ENCODE measurements at regions not wholly inside any gene's neighbourhood (a gene's known extent, or its start where the extent isn't known, plus 50 kb on each side); places are given as distances from the start of the nearest gene placed in this dataset.
A peak's percentile ranks its signal among the peaks of the same experiment; 100 is the strongest.
"Not testable (repeated sequence)": the region's sequence is repeated elsewhere in the genome, so short reads cannot be mapped to it uniquely, and the experiment has no call there.

DNA sequence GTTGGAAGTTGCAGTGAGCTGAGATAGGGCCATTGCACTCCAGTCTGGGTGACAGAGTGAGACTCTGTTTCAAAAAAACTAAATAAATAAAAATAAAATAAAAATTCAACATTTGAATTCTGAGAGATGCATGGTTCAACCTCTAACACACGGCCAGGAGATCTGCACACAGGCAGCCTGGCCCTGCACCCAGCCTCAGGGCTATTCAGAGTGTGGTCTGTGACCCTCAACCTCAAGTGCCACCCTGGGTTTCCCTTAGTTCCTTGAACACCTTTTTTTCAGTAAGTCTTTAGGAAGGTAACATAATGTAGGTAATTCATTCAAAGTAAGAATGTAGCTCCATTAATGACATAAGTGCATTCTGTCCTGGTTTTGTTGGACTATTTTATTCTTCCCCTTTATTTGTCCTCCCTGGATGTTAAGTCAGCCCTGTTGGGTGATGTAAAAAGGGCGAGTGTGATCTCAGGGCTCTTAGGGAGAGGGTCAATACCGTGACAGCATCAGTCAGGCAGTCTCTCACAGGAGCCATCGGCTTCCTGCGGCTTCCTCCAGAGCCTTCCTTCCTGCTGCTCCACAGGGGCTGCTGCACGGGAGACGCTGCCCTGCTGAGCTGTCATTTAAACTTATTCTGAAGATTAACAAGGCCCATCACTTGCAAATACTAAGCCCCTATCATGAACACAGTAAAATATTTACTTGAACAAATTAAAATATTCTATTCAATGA lies 139.8 kb downstream of the SPATA31A6 start:
- DNase-seq; intact Hi-C loops (cut with DNase I): not testable (repeated sequence)

DNA sequence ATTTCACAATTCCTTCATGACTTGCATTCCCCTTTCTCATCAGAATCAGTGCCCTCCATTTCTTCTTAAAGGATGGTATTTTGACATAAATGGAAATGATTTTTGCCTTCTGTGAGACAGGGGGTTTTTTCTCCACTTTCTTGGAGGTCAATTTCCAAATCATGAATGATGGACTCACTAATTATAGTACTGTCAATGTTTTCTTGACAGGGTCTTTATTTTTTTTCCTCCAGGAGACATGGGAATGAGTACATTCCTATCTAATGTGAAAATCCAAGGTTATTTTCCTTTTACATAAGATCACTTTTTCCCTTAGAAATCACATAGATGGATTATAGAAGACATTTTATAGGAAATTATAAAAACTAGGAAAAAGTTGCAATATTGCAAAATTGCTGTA lies 141.7 kb downstream of the SPATA31A6 start:
- DNase-seq; intact Hi-C loops (cut with DNase I): not testable (repeated sequence)

GRCh38 chr9:42325561-42325960 lies 142.1 kb downstream of the SPATA31A6 start:
- DNase-seq; intact Hi-C loops (cut with DNase I): not testable (repeated sequence)

DNA sequence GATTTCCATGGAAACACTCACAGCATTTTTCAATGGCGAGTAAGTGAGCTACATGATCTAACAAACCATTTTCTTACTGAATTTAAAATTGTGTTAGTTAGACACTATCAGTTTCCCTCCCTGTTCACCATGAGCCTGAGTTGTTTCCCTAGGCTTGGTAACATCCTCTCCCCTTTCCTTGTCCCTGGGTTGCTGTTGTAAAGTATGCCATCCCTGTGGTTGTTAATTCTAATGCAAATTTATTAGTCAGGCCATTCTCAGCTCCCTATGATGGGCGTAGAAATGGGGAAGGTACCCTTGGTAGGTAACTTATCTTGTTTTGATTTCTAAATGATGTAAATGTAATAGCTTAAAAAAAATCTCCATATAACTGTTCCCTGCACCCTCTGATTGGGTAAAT lies 143.0 kb downstream of the SPATA31A6 start:
- DNase-seq; intact Hi-C loops (cut with DNase I): not testable (repeated sequence)

DNA sequence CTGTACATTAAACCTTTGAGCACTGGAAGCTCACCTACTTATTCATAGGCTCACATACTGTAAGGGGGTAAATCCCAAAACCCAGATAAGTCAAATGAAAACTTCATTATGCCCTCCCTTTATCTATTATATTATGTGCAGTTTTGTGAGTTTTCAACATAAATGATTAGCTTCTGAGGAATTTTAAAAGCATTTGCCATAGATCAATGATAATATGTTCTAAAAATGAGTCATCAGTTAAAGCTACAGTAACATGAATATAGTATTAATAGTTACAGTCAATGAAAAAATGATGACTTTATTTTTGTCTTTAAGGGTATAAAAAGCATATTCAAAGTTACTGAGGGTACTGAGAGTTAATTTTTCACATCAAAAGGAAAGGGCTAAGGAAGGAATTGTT lies 151.9 kb downstream of the SPATA31A6 start:
- DNase-seq; intact Hi-C loops (cut with DNase I): not testable (repeated sequence)

DNA sequence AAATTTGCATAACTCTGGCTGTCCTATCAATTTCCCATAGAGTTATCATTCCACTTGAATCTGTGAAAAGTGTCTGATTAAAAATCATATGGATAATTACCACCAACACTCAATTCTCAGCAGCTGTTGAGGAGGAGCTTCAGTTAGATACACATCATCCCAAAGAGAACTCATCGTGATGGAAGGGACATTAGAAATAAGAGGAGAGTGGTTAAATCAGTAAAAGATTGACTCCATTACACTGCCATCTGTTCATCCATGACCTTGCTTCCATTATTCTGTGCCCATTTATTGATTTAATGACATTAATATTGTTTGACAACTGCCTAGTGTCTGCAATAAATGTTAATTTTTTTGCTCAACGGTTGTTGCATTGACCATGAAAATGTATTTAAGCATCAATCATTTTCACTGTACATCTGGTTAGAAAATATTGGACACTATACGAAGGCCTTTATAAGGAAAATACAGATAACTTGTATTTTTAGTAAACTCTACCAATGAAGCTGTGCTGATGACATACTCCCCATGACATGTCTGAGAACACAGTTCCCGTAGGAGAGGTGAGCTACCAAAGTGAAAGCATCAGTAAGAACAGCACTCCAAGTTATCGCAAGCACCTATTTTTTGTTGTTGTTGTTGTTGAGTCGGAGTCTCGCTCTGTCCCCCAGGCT lies 152.7 kb downstream of the SPATA31A6 start:
- DNase-seq; intact Hi-C loops (cut with DNase I): not testable (repeated sequence)

DNA sequence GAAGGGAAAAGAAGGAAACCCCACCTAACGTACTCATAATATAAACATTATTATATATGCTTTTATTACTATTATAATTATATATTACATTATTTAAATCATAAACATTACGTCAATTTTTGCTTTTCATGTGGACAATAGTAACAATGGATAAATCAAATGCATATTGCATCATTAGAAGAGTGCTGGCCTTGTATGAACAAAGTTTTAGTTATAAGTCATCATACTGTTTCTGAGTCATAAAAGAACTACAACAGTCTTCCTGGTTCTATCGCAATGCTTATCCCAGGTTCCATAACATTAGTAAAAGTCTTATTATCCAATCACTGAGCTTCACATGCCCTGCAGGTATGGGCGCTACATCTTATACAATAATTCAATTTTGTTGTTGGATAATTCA lies 154.8 kb downstream of the SPATA31A6 start:
- DNase-seq; intact Hi-C loops (cut with DNase I): not testable (repeated sequence)

- DNase-seq; intact Hi-C loops (cut with DNase I): not testable (repeated sequence)
Observed at GRCh38 chr9:42339671-42340434, 156.4 kb downstream of the SPATA31A6 start.

DNA sequence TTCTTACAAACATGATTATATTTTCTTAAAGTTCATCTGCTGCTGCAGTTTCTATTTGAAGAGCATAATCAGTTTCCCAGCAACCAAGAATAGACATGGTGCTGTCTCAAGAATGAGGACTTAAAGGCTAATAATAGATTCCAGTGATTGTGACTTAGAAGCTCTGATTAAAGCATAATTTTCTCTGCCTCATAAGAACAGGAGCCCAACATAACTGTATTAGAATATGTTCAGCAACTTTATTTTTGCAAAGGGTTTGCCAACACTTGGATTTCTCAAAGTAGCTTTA lies 156.9 kb downstream of the SPATA31A6 start:
- peak in 1 of 42 donors; percentile 23 for DNase-seq
- intact Hi-C loops (cut with DNase I), result not testable (repeated sequence)

- intact Hi-C loops (cut with DNase I); DNase-seq: not testable (repeated sequence)
Observed at GRCh38 chr9:42341860-42342259, 158.4 kb downstream of the SPATA31A6 start.

DNA sequence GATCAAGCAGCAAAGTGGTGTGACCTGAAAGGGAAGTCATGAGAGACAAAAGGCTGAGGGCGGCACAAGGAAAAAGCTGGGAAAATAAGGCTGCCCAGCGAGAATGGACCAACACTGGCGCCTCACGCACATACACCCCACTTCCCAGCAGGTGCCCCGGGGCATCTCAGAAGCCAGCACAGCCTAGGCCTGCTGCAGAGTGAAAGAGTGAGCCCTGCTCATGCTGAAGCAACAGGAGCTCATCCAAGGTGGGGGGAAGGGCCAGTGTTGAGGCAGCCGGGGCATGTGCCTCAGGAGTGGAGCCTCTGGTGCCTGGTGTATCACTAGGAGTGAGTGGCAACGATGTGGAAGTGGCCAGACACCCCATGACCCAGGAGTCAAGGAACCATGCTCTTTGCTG lies 158.8 kb downstream of the SPATA31A6 start:
- DNase-seq; intact Hi-C loops (cut with DNase I): not testable (repeated sequence)

GRCh38 chr9:42344508-42344907 lies 161.0 kb downstream of the SPATA31A6 start:
- DNase-seq; intact Hi-C loops (cut with DNase I): not testable (repeated sequence)

GRCh38 chr9:42346916-42347315 lies 163.5 kb downstream of the SPATA31A6 start:
- intact Hi-C loops (cut with DNase I); DNase-seq: not testable (repeated sequence)

- DNase-seq; intact Hi-C loops (cut with DNase I): not testable (repeated sequence)
Observed at GRCh38 chr9:42349181-42349580, 165.7 kb downstream of the SPATA31A6 start.

GRCh38 chr9:42350412-42350811 lies 167.0 kb downstream of the SPATA31A6 start:
- intact Hi-C loops (cut with DNase I); DNase-seq: not testable (repeated sequence)

GRCh38 chr9:42357604-42358373 lies 174.3 kb downstream of the SPATA31A6 start:
- intact Hi-C loops (cut with DNase I); DNase-seq: not testable (repeated sequence)

- intact Hi-C loops (cut with DNase I); DNase-seq: not testable (repeated sequence)
Observed at GRCh38 chr9:42358626-42359247, 175.3 kb downstream of the SPATA31A6 start.

DNA sequence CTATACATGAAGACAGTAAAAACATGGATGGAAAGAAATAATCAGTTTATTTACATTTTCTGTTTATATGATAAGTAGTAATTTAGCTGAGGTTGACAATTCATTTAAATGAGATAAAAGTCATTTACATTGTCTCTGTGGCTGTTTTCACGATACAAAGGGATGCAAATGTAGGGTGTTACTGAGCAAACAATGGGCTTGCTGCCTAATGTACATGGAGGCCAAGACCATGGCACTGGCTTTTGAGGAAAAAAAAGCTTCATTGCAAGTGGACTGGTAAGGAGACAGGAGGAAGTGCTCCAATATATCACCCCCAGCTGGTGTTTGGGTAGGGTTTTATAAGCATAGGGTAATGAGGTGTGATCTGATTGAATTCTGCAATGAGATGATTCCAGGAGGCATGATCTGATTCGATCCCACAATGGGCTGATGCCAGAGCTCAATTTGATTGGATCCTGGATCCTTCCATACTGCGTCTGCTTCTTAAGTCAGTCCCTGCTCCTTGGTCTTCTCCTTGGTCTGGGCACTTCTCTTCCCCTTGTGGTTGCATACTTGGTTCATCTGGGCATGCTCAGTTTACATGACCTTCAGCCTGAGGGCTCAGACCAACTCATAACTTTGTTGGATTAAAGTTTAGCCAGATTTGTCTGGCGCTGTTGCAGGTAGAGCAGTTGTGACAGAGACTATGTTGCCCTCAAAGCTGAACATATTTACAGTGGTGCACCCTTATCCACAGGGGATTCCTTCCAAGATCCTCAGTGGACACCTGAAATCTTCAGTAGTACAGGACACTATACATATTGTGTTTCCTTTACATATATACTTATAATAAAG lies 181.2 kb downstream of the SPATA31A6 start:
- intact Hi-C loops (cut with DNase I); DNase-seq: not testable (repeated sequence)

All from head of caudate nucleus (tissue), 42 donors.